TTC549 (cell line): ENCODE measurements at regions not wholly inside any gene's neighbourhood (a gene's known extent, or its start where the extent isn't known, plus 50 kb on each side); places are given as distances from the start of the nearest gene placed in this dataset.
"Not testable (repeated sequence)": the region's sequence is repeated elsewhere in the genome, so short reads cannot be mapped to it uniquely, and the experiment has no call there.

Source experiments
- FAIRE-seq: peaks from 2 replicates; lab custom pipeline; 2012; peaks lifted over from hg19 to GRCh38; lab: Jason Lieb, UNC

DNA sequence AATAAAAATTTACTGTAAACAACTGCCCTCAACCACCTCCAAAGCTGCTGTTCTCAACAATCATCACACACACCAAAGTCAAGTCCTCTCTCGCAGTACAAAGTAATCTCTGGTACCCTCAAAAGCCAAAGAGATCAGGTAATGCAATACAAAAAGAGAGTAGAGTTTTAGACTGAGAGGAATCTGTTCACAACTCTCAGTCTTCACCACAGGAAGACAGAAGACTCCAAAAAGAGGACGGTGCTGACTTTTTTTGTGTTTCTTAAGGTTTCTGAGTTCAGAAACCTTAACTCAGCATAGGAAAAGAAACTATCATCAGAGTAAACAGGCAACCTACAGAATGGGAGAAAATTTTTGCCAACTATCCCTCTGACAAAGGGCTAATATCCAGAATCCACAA lies 1072.3 kb upstream of the DIAPH2 start:
- FAIRE-seq: no peak

DNA sequence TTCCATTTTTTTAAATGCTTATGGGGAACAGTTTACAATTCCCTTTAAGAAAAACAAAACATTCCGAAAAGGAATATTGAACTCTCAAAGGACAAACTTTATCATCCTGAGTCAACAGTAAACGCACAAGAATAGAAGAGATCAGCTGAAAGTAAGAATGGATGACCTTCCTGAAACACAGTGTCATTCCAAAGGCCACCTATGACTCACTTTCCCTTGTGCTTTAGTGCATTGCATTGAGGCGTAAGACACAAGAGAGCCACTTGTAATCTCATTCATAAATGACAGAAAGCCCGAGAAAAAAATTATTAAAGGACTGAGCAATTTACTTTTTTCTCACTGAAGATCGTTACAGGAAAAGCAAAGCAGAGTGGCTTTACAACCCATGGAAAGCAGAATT lies 1062.4 kb upstream of the DIAPH2 start:
- FAIRE-seq: no peak

DNA sequence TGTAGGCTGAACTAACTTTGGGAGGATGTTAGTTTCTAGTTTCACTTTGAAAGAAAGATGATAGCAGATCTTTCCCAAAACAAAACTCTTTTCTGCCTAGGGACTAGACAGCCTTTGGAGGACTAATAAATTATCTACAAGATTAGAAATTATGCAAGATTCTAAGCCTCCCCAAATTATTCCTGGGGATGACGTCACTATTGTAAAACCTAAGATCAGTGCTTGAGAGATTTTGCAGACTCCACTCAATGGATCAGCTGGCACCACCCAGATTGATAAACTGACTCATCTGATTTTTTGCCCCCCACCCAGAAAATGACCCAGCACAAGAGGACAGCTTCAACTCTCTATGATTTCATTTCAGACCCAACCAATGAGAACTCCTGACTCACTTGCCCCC lies 1057.9 kb upstream of the DIAPH2 start:
- no peak for FAIRE-seq

DNA sequence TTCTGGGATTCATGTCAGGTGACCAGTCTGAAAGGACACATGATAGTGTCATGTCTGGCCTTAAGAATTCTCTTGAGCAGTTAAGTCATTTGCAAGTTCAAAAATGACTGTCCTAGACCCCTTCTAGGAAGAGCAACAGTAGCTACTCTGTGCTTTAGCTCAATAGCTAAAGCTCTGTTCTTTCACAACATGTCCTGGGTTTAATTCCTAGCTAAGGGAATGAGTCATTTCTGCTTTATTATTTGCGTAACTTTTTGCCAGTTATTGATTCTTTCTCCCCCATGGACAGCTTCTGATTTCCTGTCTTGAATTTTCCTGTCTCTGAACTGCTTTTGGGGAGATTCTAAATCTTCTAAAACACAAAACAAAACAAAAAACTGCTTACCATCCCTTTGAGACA lies 1055.8 kb upstream of the DIAPH2 start:
- no peak for FAIRE-seq

DNA sequence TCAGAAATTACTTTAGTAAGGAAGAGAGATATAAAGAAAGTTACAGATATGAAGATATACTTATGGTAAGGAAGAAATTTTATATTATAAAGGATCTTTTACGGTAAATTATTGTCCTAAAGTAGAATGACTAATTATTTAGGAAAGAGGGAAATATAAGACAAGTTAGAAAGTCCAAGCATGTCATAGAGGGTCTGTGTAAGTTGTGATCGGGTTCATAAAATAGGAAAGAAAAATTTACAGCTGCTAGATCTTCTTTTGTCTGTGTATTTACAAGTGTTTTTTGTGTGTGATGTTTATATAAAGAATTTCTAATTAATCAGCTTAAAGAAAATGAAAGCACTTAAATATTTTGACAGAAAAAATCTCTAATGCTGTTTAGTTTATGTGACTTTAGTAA lies 1054.9 kb upstream of the DIAPH2 start:
- peak; percentile 23 for FAIRE-seq

DNA sequence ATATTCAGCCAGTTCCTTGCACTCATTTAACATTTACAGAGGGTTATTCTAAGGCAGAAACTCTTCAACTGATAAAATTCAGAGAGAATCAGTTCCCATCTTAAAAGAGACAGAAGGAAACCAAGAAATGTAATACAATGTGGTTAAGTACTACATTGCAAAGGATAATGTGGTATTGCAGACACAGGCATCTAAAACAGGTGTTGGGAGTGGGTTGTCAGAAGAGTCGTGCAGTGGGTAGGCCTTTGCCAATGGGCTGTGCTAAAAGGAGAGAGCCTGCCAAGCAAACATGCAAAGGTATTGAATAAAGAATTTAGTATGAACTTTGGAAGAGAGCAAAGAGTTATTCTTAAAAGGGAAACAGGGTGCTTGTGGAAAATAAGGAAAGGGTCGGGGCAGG lies 1044.4 kb upstream of the DIAPH2 start:
- no peak for FAIRE-seq

DNA sequence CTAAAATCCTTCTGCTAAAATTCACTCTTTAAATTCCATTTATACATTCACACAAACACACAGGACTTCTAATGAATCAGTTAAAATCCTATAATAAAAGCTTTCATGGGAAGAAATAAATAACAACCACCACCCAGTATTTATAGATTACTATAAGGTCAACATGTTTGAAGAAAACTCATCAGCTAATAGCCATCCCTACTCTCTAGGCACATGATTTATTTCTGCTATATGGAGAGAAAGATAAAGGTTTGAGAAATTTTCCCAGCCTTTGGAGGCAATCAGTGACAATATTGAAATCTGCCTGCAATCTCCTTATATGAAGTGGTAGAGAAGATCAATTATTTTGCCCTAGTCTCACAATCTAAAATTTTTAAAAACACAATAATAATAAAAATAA lies 1038.9 kb upstream of the DIAPH2 start:
- FAIRE-seq: no peak

DNA sequence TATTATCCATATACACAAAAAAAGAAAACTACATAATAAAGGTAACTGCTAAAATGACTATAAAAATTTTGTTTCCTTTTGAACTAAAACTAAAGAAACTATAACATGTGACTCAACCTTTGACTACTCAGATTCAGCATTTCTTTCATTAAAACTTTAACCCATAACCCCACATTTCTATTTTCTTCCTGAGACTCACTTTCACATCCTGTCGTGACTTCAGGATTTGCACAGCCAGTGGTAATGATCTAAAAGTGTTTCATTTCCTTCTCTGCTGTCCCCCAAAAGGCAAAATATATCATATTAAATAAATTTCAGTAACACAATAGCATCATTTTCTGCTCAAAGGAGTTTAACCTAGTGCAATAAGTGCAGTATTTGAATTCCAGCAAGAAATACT lies 1022.4 kb upstream of the DIAPH2 start:
- no peak for FAIRE-seq

DNA sequence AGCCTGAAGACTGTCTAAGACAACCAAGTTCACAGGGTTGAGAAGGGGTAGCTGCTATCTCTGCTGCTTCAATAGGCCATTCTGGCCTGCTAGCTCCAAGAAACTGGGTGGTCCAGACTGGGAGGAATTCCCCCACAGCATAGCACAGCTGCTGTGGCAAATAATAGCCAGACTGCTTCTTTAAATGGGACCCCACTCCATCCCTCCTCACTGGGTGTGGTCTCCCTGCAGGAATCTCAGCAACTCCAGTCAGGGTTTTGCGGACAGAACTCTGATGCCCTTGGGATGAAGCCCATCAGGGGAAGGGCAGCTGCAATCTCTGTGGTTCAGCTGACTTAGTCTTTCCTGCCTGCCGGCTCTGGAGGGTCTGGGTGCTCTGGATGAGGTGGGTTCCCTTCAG lies 1018.6 kb upstream of the DIAPH2 start:
- no peak for FAIRE-seq

DNA sequence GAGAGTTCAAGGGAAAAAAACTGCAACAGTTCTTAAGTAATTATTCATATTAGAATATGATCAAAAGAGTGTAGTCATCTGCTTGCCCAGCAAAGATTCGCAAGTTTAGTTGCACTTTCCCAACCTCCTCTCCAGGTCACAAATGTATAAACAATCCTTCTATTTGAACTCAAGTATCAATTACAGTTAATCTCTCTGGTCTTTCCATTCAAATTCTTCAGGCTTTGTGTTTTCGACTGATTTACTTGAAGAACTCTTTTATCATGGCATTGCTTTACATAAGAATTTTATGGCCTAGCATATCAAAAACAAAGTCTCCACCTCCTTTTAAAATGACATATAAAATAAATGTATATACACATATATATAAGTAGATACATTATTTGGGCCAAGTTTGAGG lies 1009.6 kb upstream of the DIAPH2 start:
- no peak for FAIRE-seq

DNA sequence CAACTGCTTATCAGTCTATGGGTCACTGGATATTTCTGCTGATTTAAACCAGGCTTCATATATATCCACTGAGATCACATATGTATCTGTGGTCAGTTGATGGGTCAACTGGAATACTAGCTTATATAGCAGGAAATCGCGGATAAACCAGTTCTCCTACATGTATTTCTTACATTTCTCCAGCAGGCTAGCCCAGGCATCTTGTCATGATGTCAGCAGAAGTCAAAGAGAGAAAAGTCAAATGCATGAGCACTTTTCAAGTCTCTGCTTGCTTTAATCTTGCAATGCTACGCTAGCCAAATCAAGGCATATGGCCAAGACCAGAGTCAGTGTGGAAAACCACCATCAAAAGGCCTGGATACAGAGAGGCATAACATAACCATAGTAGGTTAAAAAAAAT lies 1008.8 kb upstream of the DIAPH2 start:
- no peak for FAIRE-seq

DNA sequence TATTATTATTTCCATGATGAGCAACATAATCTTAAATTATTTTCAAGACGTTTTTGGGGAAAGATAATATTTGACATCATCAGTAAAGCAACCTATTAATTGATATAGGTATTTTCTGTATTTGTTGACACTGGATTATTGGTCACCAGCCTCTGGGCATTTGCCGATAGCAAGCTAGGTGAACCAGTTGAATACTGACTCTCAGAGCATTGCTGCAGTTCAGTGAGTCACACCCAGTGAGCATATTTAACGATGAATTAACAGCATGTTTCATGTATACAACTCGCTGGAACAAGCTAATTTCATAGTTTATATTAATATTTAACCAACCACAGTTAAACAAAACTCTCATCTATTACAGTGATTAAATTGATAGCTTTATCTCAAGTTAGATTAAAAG lies 1006.0 kb upstream of the DIAPH2 start:
- no peak for FAIRE-seq

DNA sequence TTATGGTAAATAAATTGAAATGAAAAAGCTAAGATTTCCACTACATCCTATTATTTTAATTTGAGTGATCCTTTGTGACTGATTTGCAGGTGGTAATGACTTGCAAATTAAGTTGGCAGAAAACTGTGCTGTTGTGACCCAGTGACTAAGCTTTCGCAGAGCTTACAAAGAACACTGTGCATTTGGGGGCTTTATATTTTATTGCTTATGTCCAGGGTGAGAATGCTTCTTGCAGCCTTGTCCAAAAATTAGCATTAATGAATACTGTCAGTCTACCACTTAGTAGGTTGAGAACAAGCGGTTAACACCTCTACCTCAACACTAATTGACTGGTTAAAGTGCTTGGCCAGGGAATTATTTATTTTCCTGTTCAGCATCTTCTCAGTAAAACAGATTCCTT lies 991.3 kb upstream of the DIAPH2 start:
- FAIRE-seq: no peak

DNA sequence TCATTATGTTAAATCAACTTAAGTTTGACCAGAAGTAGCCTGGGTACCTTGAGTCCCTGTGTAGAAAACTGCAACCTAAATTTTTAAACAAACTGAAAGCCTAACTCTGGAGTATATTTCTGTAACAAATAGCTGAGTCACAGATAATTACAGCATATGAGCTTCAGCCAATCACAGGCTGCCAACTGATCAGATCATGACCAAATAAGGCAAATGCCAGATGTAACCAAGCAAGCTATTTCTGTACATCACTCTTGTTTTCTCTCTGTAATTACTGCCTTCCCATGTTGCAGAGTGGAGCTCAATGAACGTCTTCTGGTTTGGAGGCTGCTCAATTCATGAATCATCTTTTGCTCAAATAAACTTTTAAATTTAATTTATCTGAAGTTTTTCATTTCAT lies 980.9 kb upstream of the DIAPH2 start:
- FAIRE-seq: no peak

DNA sequence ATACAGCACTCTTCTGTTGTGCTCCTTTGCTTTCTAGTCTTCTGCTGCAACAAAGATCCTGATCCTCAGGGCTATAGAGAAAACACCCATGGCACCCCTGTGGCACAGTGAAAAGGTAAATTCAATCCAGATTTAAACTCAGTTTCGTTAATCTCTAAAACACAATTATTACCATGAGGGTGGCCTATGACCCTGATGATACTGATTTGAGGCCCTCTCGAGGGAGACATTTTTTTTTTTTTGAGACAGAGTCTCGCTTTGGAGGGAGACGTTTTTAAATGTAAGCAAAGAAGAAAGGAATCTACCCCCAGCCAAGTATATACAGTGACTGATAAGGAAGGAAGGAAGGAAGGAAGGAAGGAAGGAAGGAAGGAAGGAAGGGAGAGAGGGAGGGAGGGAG lies 967.8 kb upstream of the DIAPH2 start:
- FAIRE-seq: no peak

DNA sequence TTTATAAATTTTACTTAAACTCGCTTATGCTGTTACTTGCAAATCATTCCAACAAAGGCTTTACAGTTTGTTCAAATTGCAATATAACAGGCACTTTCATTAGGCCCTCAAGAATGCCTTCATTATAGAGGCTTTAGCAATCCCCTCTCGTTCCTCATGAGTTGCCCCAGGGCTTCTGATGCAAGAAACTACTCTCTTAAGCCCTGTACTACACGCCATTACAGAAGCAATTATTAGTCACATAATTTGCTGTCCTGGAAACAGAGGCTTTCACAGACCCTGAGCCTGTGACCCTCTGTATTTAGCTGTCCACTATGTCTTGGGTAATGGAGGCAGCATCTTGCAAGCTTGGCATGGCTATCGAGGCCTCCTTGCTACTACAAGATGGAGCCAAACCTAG lies 965.9 kb upstream of the DIAPH2 start:
- FAIRE-seq: no peak

DNA sequence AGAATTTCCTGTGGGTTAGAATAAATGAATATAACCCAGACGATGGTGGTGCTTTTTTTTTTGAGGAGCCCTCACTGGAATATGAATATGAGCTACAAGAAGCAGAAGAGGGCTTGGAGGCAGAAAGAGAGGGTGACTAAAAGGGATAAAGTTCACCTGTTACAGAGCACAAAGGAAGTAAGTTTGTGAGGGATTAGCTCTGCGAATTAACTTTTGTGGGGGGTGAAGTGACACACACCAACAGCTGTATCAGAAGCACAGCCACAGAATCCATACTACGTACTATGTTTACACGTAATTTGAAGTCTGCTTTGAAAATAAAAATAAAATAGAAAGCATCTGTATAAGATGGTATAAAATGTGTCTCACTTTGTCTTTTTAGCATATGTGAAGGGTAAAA lies 963.6 kb upstream of the DIAPH2 start:
- FAIRE-seq: no peak

DNA sequence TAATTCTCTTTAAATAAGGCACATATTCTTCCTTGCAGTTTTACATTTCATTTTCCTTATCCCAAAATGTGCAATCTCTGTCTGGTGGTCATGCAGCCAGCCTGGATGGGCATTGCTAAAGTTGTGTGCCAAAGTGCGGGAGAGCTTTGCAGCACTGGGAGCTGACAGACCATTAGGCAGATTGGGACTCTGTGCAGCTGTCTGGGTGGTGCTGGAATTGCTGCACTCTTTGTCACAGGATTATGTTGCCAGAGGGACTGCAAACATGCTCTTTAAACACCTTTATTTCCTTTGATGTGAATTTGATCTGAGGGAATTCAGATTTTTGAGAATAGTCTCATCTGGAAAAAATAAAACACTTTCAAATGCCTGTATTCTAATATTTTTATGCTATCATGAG lies 956.2 kb upstream of the DIAPH2 start:
- FAIRE-seq: no peak

DNA sequence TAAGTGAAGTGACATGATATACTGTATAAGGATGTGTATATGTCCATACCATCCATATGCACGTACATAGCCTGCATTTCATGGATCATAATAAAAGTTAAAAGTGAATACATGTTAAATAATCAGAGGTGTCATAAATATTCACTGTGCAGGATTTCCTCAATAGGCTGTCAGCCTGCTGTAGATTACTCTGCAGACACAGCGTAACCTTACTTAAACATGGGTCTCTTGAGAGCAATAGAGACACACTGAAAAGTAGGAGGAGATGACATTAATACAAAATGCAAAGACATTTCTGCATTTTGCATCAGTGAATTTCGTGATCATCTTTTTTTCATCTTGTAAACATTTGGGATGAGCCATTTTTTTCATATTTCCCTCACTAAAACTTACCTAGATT lies 955.2 kb upstream of the DIAPH2 start:
- no peak for FAIRE-seq

DNA sequence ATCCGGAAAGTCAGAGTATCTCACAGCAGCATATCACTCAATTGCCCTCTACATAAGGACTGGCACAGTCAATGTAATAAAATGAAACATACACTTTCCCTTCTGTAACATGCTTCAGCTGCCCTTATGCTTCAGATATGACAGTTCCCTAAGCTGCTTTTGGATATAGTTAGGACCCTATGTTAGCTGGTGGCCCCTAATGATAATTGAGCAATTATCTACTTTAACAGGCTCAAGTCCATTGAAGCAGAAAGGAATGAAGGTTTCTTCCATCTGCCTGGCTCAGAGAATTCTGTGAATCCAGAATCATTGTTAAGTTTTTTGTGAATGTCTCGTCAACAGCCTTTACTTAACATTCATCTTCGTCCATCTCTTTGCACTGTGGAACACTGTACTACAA lies 951.2 kb upstream of the DIAPH2 start:
- no peak for FAIRE-seq

DNA sequence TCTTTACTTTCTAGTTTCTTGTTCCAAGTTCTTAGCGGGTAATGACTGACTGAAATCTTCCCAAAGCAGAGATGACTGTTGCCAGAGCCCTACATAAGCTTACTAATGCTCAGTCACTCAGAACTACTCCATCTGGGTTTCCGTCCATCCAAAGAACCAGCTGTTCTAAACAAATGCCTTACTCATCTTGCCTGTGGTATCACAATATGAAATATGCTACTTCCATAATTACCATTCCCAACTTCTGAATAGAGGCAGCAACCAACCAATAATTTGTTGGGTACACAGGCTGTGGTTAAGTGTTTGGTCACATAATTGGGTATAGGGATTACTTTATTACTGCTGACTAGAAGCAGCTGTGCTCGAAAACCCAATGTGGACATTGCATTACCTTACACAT lies 930.2 kb upstream of the DIAPH2 start:
- no peak for FAIRE-seq

DNA sequence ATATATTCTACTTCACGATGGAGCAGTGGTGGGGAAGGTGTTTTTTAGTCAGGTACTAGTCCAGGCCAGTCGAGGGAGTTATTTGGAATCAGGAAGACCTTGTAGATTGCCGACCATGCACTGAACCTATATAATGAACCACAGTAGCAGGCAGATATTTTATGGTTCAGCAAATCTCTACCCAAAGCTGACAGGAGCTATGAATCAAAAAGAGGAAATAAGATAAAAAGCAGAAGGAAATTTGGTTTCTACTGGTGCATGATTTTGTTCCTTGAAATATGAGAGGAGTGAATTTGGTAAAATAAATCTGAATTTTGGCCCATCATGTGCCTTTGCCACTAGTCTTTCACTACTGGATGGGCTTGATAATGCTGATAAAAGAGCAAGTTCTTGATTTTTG lies 924.3 kb upstream of the DIAPH2 start:
- FAIRE-seq: no peak

DNA sequence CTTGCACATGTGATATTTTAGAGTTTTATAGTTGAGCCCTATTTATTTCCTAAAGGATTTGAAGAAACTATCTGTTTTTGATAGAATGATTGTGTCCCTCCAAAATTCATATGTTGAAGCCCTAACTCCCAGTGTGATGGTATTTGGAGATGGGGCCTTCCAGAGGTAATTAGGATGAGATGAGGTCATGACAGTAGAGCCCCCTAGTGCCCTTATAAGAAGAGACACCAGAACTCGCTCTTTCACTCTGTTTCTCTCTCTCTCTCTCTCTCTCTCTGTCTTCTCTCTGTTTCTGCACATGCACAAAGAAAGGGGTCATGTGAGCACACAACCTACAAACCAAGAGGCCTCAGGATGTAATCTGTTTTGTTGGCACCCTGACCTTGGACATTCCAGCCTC lies 921.9 kb upstream of the DIAPH2 start:
- FAIRE-seq: no peak

DNA sequence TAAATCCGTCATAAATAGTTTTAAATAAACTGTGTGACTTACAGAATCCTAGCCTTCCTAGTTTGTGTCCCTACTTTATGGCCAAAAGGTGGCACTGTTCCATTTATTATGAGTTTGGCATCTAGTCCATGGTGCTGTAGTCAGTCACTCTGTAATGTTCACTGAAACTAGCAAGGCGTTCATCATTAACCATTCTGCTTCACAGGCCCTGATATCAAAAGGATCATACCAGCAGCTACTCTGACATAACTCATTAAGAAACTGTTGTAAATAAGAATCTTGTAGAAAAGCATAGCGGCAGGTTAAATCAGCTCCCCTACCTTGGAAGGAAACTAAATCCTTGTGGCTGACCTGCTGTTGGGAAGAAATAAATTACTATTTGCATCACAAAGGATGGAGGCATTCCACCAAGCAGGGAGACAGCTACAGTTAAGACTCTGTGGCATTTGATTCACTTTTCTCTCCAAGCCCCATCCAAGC lies 919.6 kb upstream of the DIAPH2 start:
- FAIRE-seq: peak; percentile 41

DNA sequence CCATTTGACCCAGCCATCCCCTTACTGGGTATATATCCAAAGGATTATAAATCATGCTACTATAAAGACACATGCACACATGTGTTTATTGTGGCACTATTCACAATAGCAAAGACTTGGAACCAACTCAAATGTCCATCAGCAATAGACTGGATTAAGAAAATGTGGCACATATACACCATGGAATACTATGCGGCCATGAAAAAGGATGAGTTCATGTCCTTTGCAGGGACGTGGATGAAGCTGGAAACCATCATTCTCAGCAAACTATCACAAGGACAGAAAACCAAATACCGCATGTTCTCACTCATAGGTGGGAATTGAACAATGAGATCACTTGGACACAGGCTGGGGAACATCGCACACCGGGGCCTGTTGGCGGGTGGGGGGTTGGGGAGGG lies 913.4 kb upstream of the DIAPH2 start:
- FAIRE-seq: not testable (repeated sequence)

DNA sequence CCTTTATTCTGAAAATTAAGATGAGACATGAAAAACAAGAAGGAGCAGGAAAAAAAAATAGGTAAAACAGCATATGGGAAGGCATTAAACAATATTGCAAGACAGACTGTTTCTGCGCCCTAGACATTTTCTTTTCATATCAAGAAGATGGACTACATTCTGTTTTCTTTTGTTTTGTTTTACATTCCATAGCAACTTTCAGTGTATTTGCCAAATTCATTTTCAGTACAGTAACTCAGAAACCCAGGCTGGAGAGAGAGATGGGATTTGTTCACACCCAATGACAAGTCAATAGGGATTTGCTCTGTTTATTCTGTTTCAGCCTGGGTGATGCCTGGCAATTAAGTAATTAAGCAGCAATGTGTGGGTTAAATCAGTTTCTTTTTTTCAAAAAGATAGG lies 892.8 kb upstream of the DIAPH2 start:
- FAIRE-seq: no peak
